GM23248 (cell line): ENCODE measurements at regions not wholly inside any gene's neighbourhood (a gene's known extent, or its start where the extent isn't known, plus 50 kb on each side); places are given as distances from the start of the nearest gene placed in this dataset.

ENCODE experiments used
- EZH2 ChIP-seq: fragments of 200-600 bp; sonication (generic); IDR thresholded peaks from 2 replicates; pipeline ENCODE4 v1.6.1; 2018; ENCODE audit warnings: antibody characterized with exemption, mild to moderate bottlenecking; ENCODE audit not compliant: insufficient read depth, poor library complexity, severe bottlenecking
- EZH2phosphoT487 ChIP-seq: fragments of 200-600 bp; sonication (generic); IDR thresholded peaks from 2 replicates; pipeline ENCODE4 v1.6.1; 2018; ENCODE audit warnings: antibody characterized with exemption, moderate library complexity, mild to moderate bottlenecking, low read depth; ENCODE audit not compliant: insufficient read depth

- no peak for TF ChIP-seq EZH2
- no peak for TF ChIP-seq EZH2phosphoT487
Measured at GRCh38 chrX:7314425-7314824, 166.5 kb upstream of the PUDP start.
